PC-3 (cell line): ENCODE measurements at regions not wholly inside any gene's neighbourhood (a gene's known extent, or its start where the extent isn't known, plus 50 kb on each side); places are given as distances from the start of the nearest gene placed in this dataset.

Experiments used
- EZH2 ChIP-seq: fragments of 300-600 bp; sonication (generic); IDR thresholded peaks from one replicate; pipeline ENCODE4 v1.6.1; 2017; ENCODE audit warnings: antibody characterized with exemption, mild to moderate bottlenecking, low read length; ENCODE audit not compliant: unreplicated experiment
- EZH2phosphoT487 ChIP-seq: fragments of 300-600 bp; sonication (generic); IDR thresholded peaks from 2 replicates; pipeline ENCODE4 v1.6.1; 2018; ENCODE audit warnings: mild to moderate bottlenecking, antibody characterized with exemption, low read length, borderline replicate concordance
- TF ChIP-seq, protein P1 (sequence below): fragments of 300-600 bp; sonication (generic); conservative IDR thresholded peaks from 2 replicates; pipeline ENCODE4 v1.5.1; 2017; ENCODE audit warnings: antibody characterized with exemption, low read depth, mild to moderate bottlenecking, low read length

DNA sequence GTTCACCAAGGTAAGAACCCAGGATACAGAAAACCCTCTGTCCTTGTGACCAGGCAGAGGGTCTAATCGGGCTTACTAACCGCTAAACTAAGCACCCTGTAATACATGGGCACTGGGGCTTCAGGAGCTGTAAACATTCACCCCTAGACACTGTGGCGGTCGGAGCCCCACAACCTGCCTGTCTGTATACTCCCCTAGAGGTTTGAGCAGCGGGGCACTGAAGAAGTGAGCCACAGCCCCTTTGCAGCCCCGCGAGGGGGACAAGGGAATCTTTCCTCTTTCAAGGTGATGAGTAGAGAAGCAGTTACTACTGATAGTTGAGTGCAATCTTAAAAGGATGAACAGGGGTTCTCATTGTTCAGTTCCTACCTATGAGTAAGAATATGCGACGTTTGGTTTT lies 397.2 kb downstream of the AEBP2 start:
- TF ChIP-seq, protein P1, sequence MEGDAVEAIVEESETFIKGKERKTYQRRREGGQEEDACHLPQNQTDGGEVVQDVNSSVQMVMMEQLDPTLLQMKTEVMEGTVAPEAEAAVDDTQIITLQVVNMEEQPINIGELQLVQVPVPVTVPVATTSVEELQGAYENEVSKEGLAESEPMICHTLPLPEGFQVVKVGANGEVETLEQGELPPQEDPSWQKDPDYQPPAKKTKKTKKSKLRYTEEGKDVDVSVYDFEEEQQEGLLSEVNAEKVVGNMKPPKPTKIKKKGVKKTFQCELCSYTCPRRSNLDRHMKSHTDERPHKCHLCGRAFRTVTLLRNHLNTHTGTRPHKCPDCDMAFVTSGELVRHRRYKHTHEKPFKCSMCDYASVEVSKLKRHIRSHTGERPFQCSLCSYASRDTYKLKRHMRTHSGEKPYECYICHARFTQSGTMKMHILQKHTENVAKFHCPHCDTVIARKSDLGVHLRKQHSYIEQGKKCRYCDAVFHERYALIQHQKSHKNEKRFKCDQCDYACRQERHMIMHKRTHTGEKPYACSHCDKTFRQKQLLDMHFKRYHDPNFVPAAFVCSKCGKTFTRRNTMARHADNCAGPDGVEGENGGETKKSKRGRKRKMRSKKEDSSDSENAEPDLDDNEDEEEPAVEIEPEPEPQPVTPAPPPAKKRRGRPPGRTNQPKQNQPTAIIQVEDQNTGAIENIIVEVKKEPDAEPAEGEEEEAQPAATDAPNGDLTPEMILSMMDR, result no peak
- TF ChIP-seq EZH2 (no peak), EZH2phosphoT487 (no peak)
